HFFc6 (cell line): ENCODE measurements at regions not wholly inside any gene's neighbourhood (a gene's known extent, or its start where the extent isn't known, plus 50 kb on each side); places are given as distances from the start of the nearest gene placed in this dataset.

Experiments
- DNase-seq: peaks from one replicate; pipeline ENCODE4 v3.0.0-alpha.2; 2018
- H3K27ac Mint-ChIP-seq: 2 replicates; pipeline ENCODE4 v1.8.0; 2020; ENCODE audit warnings: mild to moderate bottlenecking, mixed read lengths
- H3K27me3 Mint-ChIP-seq: 2 replicates; pipeline ENCODE4 v1.8.0; 2021; ENCODE audit warnings: mild to moderate bottlenecking, moderate library complexity, mixed read lengths; ENCODE audit not compliant: insufficient read depth
- H3K36me3 Mint-ChIP-seq: 2 replicates; pipeline ENCODE4 v1.8.0; 2021; ENCODE audit warnings: low read depth, mixed read lengths
- H3K4me1 Mint-ChIP-seq: 2 replicates; pipeline ENCODE4 v1.8.0; 2020; ENCODE audit warnings: low read depth, mixed read lengths
- H3K4me3 Mint-ChIP-seq: 2 replicates; pipeline ENCODE4 v1.8.0; 2020; ENCODE audit warnings: mild to moderate bottlenecking, moderate library complexity, mixed read lengths
- H3K9me3 Mint-ChIP-seq: 2 replicates; pipeline ENCODE4 v1.8.0; 2020; ENCODE audit warnings: mild to moderate bottlenecking, mixed read lengths
- CTCF ChIP-seq: fragments of 200-600 bp; sonication (generic); IDR thresholded peaks from 2 replicates; pipeline ENCODE4 v1.5.0; 2021; ENCODE audit warnings: antibody characterized with exemption, mild to moderate bottlenecking

DNA sequence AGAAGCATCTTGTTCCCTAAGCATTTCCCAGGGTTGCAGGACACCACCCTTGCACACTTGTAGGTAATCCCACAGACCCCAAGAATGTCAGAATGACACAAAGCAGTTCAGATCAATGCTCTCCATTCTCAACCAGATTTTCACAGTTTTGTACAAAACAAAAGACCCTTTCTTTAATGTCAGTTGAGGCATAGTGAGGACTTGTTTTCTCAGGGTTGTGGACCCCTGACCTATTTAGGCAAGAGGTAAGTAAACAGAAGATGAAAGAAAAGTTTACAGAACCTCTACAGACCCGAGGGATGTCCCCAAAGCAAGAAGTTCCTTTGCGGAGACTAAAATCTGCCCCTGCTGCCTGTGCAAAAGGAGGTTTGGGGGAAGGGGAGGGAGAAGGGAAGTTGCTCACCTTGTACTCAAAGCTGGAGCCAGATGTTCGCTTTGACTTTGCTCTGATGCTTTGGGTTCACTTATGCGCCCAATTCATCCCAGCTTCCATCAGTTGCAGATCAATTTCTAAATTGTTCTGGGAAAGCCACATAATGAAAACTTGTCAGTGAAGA lies 635.4 kb downstream of the EPHA4 start:
- Mint-ChIP-seq H3K36me3 (no peaks in the 10 kb centered on the region), H3K4me3 (no peak overlapping the region), H3K27ac (no peak overlapping the region), H3K4me1 (no peaks in the 10 kb centered on the region), H3K27me3 (peaks cover 5% of the 10 kb centered on the region; the same call in 1 of the 2 replicates), H3K9me3 (no peaks in the 10 kb centered on the region)
- TF ChIP-seq CTCF: no peak
- DNase-seq: no peak

- no peak for DNase-seq
- no peak for TF ChIP-seq CTCF
- H3K4me3 Mint-ChIP-seq: no peak overlapping the region
- peaks cover 5% of the 10 kb centered on the region; the same call in 1 of the 2 replicates for H3K27me3 Mint-ChIP-seq
- H3K36me3 Mint-ChIP-seq: no peaks in the 10 kb centered on the region
- H3K9me3 Mint-ChIP-seq: no peaks in the 10 kb centered on the region
- H3K27ac Mint-ChIP-seq: no peak overlapping the region
- no peaks in the 10 kb centered on the region for H3K4me1 Mint-ChIP-seq
These were observed 634.9 kb downstream of the EPHA4 start for GRCh38 chr2:220937245-220937644.

- Mint-ChIP-seq H3K36me3 (no peaks in the 10 kb centered on the region), H3K9me3 (peaks cover 4% of the 10 kb centered on the region; the same call in 1 of the 2 replicates), H3K27ac (no peak overlapping the region), H3K4me3 (no peak overlapping the region), H3K27me3 (peaks cover 5% of the 10 kb centered on the region; the same call in 1 of the 2 replicates), H3K4me1 (no peaks in the 10 kb centered on the region)
- TF ChIP-seq CTCF: no peak
- no peak for DNase-seq
These were observed 631.5 kb downstream of the EPHA4 start for GRCh38 chr2:220940646-220941045.

- Mint-ChIP-seq H3K27ac (no peak overlapping the region), H3K9me3 (peaks cover 4% of the 10 kb centered on the region; the same call in 1 of the 2 replicates), H3K36me3 (no peaks in the 10 kb centered on the region), H3K27me3 (peaks cover 5% of the 10 kb centered on the region; the same call in 1 of the 2 replicates), H3K4me1 (no peaks in the 10 kb centered on the region; the same call in 1 of the 2 replicates), H3K4me3 (no peak overlapping the region)
- no peak for DNase-seq
- no peak for TF ChIP-seq CTCF
These were observed 630.4 kb downstream of the EPHA4 start for GRCh38 chr2:220941683-220942082.

DNA sequence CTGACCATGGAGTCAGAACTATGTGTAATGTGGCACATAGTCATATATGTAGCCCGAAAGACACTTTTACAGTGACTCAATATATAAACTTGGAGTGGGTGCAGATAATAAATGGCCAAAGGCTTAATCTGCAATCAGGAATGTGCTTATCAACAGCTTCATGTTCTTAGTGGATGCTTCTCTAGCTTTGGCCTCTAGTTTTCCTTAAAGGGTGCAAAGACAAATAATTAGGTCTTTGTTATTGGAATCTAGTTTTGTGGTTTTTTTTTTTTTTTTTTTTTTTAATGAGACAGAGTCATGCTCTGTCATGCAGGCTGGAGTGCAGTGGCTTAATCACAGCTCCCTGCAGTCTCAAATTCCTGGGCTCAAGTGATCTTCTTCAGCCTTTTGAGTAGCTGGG lies 625.6 kb downstream of the EPHA4 start:
- H3K4me1 Mint-ChIP-seq: peaks cover 8% of the 10 kb centered on the region; the same call in 1 of the 2 replicates
- no peaks in the 10 kb centered on the region for H3K36me3 Mint-ChIP-seq
- no peak overlapping the region for H3K27ac Mint-ChIP-seq

More for the DNA sequence above, 625.6 kb downstream of the EPHA4 start:
- no peaks in the 10 kb centered on the region for H3K27me3 Mint-ChIP-seq
- DNase-seq: no peak
- H3K9me3 Mint-ChIP-seq: peaks cover 4% of the 10 kb centered on the region; the same call in 1 of the 2 replicates
- TF ChIP-seq CTCF: no peak
- H3K4me3 Mint-ChIP-seq: no peak overlapping the region
